ENCODE measurements at regions not wholly inside any gene's neighbourhood (a gene's known extent, or its start where the extent isn't known, plus 50 kb on each side); places are given as distances from the start of the nearest gene placed in this dataset.

GRCh38 chr1:191674626-191675179 lies 483.6 kb upstream of the RGS18 start:
- peak; percentile 89 for DNase-seq
- H3K4me1 ChIP-seq (ENCODE audit: control insufficient read depth, insufficient read depth, low read length) = no peaks in the 10 kb centered on the region
- 0% methylated on average over 1 of the region's 1 CpG for WGBS (ENCODE audit: insufficient coverage)

GRCh38 chr1:191675856-191676783 lies 482.1 kb upstream of the RGS18 start:
- H3K36me3 ChIP-seq (ENCODE audit: control insufficient read depth, insufficient read depth, low read length) = no peaks in the 10 kb centered on the region
- peak; percentile 72 for DNase-seq
- no peak overlapping the region for H3K27ac ChIP-seq (ENCODE audit: low read length)
- no peak overlapping the region for H3K4me3 ChIP-seq (ENCODE audit: low read length)
- H3K4me1 ChIP-seq (ENCODE audit: control insufficient read depth, insufficient read depth, low read length) = no peaks in the 10 kb centered on the region
- WGBS (ENCODE audit: insufficient coverage) = 57% methylated on average over 3 of the region's 4 CpGs
- no peaks in the 10 kb centered on the region for H3K27me3 ChIP-seq (ENCODE audit: control insufficient read depth, insufficient read depth, low read length)
- no peaks in the 10 kb centered on the region for H3K9me3 ChIP-seq (replicated peaks; ENCODE audit: control insufficient read depth, low read depth, low read length)

More at GRCh38 chr1:191674626-191675179, 483.6 kb upstream of the RGS18 start:
- Histone ChIP-seq H3K4me3 (ENCODE audit: low read length) (no peak overlapping the region), H3K9me3 (replicated peaks; ENCODE audit: control insufficient read depth, low read depth, low read length) (no peaks in the 10 kb centered on the region), H3K27me3 (ENCODE audit: control insufficient read depth, insufficient read depth, low read length) (no peaks in the 10 kb centered on the region), H3K27ac (ENCODE audit: low read length) (no peak overlapping the region), H3K36me3 (ENCODE audit: control insufficient read depth, insufficient read depth, low read length) (no peaks in the 10 kb centered on the region)

- Histone ChIP-seq H3K27ac (ENCODE audit: low read length) (no peak overlapping the region), H3K4me1 (ENCODE audit: control insufficient read depth, insufficient read depth, low read length) (no peaks in the 10 kb centered on the region), H3K4me3 (ENCODE audit: low read length) (no peak overlapping the region), H3K36me3 (ENCODE audit: control insufficient read depth, insufficient read depth, low read length) (no peaks in the 10 kb centered on the region), H3K27me3 (ENCODE audit: control insufficient read depth, insufficient read depth, low read length) (no peaks in the 10 kb centered on the region), H3K9me3 (replicated peaks; ENCODE audit: control insufficient read depth, low read depth, low read length) (no peaks in the 10 kb centered on the region)
- WGBS (ENCODE audit: insufficient coverage) = no CpG with 5 or more reads among the region's 1 CpG
- no peak for DNase-seq
These were observed 472.6 kb upstream of the RGS18 start for GRCh38 chr1:191685669-191686068.

- no peaks in the 10 kb centered on the region for H3K4me1 ChIP-seq (ENCODE audit: control insufficient read depth, insufficient read depth, low read length)
- no peak overlapping the region for H3K4me3 ChIP-seq (ENCODE audit: low read length)
- no CpG with 5 or more reads among the region's 3 CpGs for WGBS (ENCODE audit: insufficient coverage)
- no peaks in the 10 kb centered on the region for H3K27me3 ChIP-seq (ENCODE audit: control insufficient read depth, insufficient read depth, low read length)
- no peaks in the 10 kb centered on the region for H3K36me3 ChIP-seq (ENCODE audit: control insufficient read depth, insufficient read depth, low read length)
- H3K27ac ChIP-seq (ENCODE audit: low read length) = no peak overlapping the region
- DNase-seq = no peak
- H3K9me3 ChIP-seq (replicated peaks; ENCODE audit: control insufficient read depth, low read depth, low read length) = no peaks in the 10 kb centered on the region
These were observed 470.5 kb upstream of the RGS18 start for GRCh38 chr1:191687721-191688120.

- Histone ChIP-seq H3K27ac (ENCODE audit: low read length) (no peak overlapping the region), H3K27me3 (ENCODE audit: control insufficient read depth, insufficient read depth, low read length) (no peaks in the 10 kb centered on the region), H3K36me3 (ENCODE audit: control insufficient read depth, insufficient read depth, low read length) (no peaks in the 10 kb centered on the region), H3K4me3 (ENCODE audit: low read length) (no peak overlapping the region), H3K9me3 (replicated peaks; ENCODE audit: control insufficient read depth, low read depth, low read length) (no peaks in the 10 kb centered on the region), H3K4me1 (ENCODE audit: control insufficient read depth, insufficient read depth, low read length) (no peaks in the 10 kb centered on the region)
- no peak for DNase-seq
These were observed 467.3 kb upstream of the RGS18 start for GRCh38 chr1:191690931-191691330.

- Histone ChIP-seq H3K4me3 (ENCODE audit: low read length) (no peak overlapping the region), H3K9me3 (replicated peaks; ENCODE audit: control insufficient read depth, low read depth, low read length) (no peaks in the 10 kb centered on the region), H3K36me3 (ENCODE audit: control insufficient read depth, insufficient read depth, low read length) (no peaks in the 10 kb centered on the region), H3K4me1 (ENCODE audit: control insufficient read depth, insufficient read depth, low read length) (no peaks in the 10 kb centered on the region), H3K27me3 (ENCODE audit: control insufficient read depth, insufficient read depth, low read length) (no peaks in the 10 kb centered on the region), H3K27ac (ENCODE audit: low read length) (no peak overlapping the region)
- DNase-seq = no peak
- WGBS (ENCODE audit: insufficient coverage) = 93% methylated on average over 2 of the region's 4 CpGs
These were observed 464.5 kb upstream of the RGS18 start for GRCh38 chr1:191693797-191694196.

GRCh38 chr1:191695865-191696264 lies 462.4 kb upstream of the RGS18 start:
- H3K27me3 ChIP-seq (ENCODE audit: control insufficient read depth, insufficient read depth, low read length) = no peaks in the 10 kb centered on the region
- WGBS (ENCODE audit: insufficient coverage) = no CpG with 5 or more reads among the region's 2 CpGs
- H3K36me3 ChIP-seq (ENCODE audit: control insufficient read depth, insufficient read depth, low read length) = no peaks in the 10 kb centered on the region
- H3K4me1 ChIP-seq (ENCODE audit: control insufficient read depth, insufficient read depth, low read length) = no peaks in the 10 kb centered on the region
- no peak overlapping the region for H3K27ac ChIP-seq (ENCODE audit: low read length)
- no peak overlapping the region for H3K4me3 ChIP-seq (ENCODE audit: low read length)
- DNase-seq = peak; percentile 12
- H3K9me3 ChIP-seq (replicated peaks; ENCODE audit: control insufficient read depth, low read depth, low read length) = no peaks in the 10 kb centered on the region

- no peaks in the 10 kb centered on the region for H3K9me3 ChIP-seq (replicated peaks; ENCODE audit: control insufficient read depth, low read depth, low read length)
- H3K27me3 ChIP-seq (ENCODE audit: control insufficient read depth, insufficient read depth, low read length) = no peaks in the 10 kb centered on the region
- H3K4me1 ChIP-seq (ENCODE audit: control insufficient read depth, insufficient read depth, low read length) = no peaks in the 10 kb centered on the region
- 86% methylated on average over 1 of the region's 3 CpGs for WGBS (ENCODE audit: insufficient coverage)
- no peak overlapping the region for H3K4me3 ChIP-seq (ENCODE audit: low read length)
- DNase-seq = no peak
- H3K27ac ChIP-seq (ENCODE audit: low read length) = no peak overlapping the region
- no peaks in the 10 kb centered on the region for H3K36me3 ChIP-seq (ENCODE audit: control insufficient read depth, insufficient read depth, low read length)
These were observed 461.9 kb upstream of the RGS18 start for GRCh38 chr1:191696354-191696753.

DNA sequence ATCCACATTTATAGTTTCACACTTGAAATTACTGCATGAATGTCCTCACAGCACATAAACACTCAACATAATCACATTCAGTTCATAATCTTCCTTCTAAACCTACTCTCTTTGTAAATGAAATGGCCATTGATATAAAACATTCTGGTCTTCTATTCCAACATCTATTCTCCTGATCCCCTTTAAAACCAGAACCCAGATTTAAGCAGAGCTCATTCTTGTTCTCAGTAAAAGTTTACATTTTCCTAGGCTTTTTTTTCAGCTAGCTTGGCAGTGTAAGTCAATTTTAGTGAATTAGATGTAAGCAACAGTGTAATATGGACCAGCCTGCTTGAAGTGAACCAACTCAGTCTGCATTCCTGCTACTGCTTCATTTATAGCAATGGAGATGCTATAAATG lies 460.7 kb upstream of the RGS18 start:
- Histone ChIP-seq H3K9me3 (replicated peaks; ENCODE audit: control insufficient read depth, low read depth, low read length) (no peaks in the 10 kb centered on the region), H3K36me3 (ENCODE audit: control insufficient read depth, insufficient read depth, low read length) (no peaks in the 10 kb centered on the region), H3K27ac (ENCODE audit: low read length) (no peak overlapping the region), H3K4me3 (ENCODE audit: low read length) (no peak overlapping the region), H3K4me1 (ENCODE audit: control insufficient read depth, insufficient read depth, low read length) (no peaks in the 10 kb centered on the region), H3K27me3 (ENCODE audit: control insufficient read depth, insufficient read depth, low read length) (no peaks in the 10 kb centered on the region)
- no peak for DNase-seq

DNA sequence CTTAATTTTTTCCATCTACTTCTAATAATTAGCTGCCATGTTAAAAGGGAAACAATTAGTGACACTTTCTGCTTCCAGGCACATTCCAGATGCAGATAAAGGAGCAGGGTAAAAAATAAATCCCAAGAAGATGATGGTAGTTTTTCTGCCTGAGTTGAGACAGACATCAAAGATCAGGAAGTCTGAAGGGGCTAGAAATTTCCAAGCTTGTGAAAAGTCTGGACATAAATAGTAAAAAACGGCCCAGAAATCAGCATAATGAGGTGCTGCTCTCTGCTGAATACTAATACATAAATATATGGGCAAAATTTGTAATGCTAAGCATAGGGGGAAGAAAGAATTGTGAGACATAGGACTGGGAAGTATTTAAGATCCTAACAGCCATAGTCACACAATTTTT lies 460.0 kb upstream of the RGS18 start:
- H3K9me3 ChIP-seq (replicated peaks; ENCODE audit: control insufficient read depth, low read depth, low read length) = no peaks in the 10 kb centered on the region

More for the DNA sequence above, 460.0 kb upstream of the RGS18 start:
- H3K36me3 ChIP-seq (ENCODE audit: control insufficient read depth, insufficient read depth, low read length) = no peaks in the 10 kb centered on the region
- H3K4me3 ChIP-seq (ENCODE audit: low read length) = no peak overlapping the region
- no peak overlapping the region for H3K27ac ChIP-seq (ENCODE audit: low read length)
- H3K27me3 ChIP-seq (ENCODE audit: control insufficient read depth, insufficient read depth, low read length) = no peaks in the 10 kb centered on the region
- WGBS (ENCODE audit: insufficient coverage) = no CpG with 5 or more reads among the region's 1 CpG
- no peaks in the 10 kb centered on the region for H3K4me1 ChIP-seq (ENCODE audit: control insufficient read depth, insufficient read depth, low read length)
- DNase-seq = no peak
